ENCODE measurements at regions not wholly inside any gene's neighbourhood (a gene's known extent, or its start where the extent isn't known, plus 50 kb on each side); places are given as distances from the start of the nearest gene placed in this dataset.

DNA sequence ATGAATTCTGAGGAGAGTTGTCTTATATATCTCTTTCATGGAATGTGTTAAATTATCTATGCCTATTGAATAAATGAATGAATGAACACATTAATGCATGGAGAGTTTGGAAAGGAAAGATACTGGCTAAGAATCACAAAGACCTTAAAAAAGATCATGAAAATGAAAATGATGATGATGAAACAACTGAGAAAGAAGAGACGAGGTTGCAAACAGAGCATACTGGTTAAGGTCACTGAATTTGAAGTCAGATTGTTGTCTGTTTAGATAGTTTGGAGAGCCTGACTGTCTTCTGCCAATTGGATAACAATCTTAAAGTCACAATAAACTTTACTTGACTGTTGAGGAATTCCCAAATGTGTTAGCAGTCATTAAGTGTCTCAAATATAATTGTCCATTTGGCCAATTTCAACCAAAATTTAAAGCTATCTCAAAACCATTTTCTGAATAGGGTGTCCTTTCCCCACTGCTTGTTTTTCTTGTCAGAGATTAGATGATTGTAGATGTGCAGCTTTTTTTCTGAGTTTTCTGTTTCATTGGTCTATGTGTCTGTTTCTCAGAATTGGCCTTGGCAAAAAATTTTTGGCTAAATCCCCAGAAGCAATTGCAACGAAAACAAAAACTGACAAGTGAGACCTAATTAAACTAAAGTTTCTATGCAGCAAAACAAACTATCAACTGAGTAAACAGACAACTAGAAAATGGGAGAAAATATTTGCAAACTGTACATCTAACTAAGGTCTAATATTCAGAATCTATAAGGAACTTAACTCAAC, 132.2 kb downstream of the PTGER3 start:
- no peaks in the 10 kb centered on the region for H3K4me1 Mint-ChIP-seq
- DNase-seq (ENCODE audit: low spot score) (no peak), ATAC-seq (no peak)
- peaks cover 22% of the 10 kb centered on the region for H3K9me3 Mint-ChIP-seq
- H3K4me3 Mint-ChIP-seq: no peak overlapping the region
- ChIA-PET POLR2A (interaction anchor here (0.6 kb wide), 1 partner anchor 305 kb away, joined by 5 read pairs; no protein-coding TSS in a partner anchor), CTCF (no interaction called here)
- peaks cover 6% of the 10 kb centered on the region for H3K36me3 Mint-ChIP-seq
- no peak overlapping the region for H3K27ac Mint-ChIP-seq
- TF ChIP-seq ZNF121 (CRISPR knock-in tag; IDR thresholded peaks at IDR 0.05): no peak
- H3K27me3 Mint-ChIP-seq (ENCODE audit: low read depth): no peaks in the 10 kb centered on the region; the same call in 1 of the 2 replicates

- no peaks in the 10 kb centered on the region for H3K4me1 Mint-ChIP-seq
- ChIA-PET CTCF (no interaction called here), POLR2A (interaction anchor here (0.6 kb wide), 1 partner anchor 306 kb away, joined by 5 read pairs; no protein-coding TSS in a partner anchor)
- H3K4me3 Mint-ChIP-seq: no peak overlapping the region
- no peaks in the 10 kb centered on the region; the same call in 1 of the 2 replicates for H3K27me3 Mint-ChIP-seq (ENCODE audit: low read depth)
- TF ChIP-seq FOXK1 (CRISPR knock-in tag; IDR thresholded peaks at IDR 0.05): no peak
- TF ChIP-seq MXD4 (CRISPR knock-in tag; IDR thresholded peaks at IDR 0.05; ENCODE audit: borderline replicate concordance): no peak
- no peak for TF ChIP-seq RELA (CRISPR knock-in tag; IDR thresholded peaks at IDR 0.05; ENCODE audit: borderline replicate concordance)
- TF ChIP-seq ZNF532 (CRISPR knock-in tag; IDR thresholded peaks at IDR 0.05; ENCODE audit: borderline replicate concordance): no peak
- TF ChIP-seq CTCF (IDR thresholded peaks at IDR 0.05): no peak
- TF ChIP-seq JAZF1 (CRISPR knock-in tag; IDR thresholded peaks at IDR 0.05): no peak
- no peak for TF ChIP-seq JUN (CRISPR knock-in tag; IDR thresholded peaks at IDR 0.05)
- no peak for TF ChIP-seq SMAD4 (CRISPR knock-in tag; IDR thresholded peaks at IDR 0.05)
- no peak for TF ChIP-seq ZNF281 (CRISPR knock-in tag; IDR thresholded peaks at IDR 0.05)
- TF ChIP-seq, protein P1, sequence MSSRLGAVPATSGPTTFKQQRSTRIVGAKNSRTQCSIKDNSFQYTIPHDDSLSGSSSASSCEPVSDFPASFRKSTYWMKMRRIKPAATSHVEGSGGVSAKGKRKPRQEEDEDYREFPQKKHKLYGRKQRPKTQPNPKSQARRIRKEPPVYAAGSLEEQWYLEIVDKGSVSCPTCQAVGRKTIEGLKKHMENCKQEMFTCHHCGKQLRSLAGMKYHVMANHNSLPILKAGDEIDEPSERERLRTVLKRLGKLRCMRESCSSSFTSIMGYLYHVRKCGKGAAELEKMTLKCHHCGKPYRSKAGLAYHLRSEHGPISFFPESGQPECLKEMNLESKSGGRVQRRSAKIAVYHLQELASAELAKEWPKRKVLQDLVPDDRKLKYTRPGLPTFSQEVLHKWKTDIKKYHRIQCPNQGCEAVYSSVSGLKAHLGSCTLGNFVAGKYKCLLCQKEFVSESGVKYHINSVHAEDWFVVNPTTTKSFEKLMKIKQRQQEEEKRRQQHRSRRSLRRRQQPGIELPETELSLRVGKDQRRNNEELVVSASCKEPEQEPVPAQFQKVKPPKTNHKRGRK (CRISPR knock-in tag; IDR thresholded peaks at IDR 0.05; ENCODE audit: borderline replicate concordance): no peak
- no peak for TF ChIP-seq USF2 (CRISPR knock-in tag; IDR thresholded peaks at IDR 0.05)
- TF ChIP-seq ZMAT4 (CRISPR knock-in tag; IDR thresholded peaks at IDR 0.05): no peak
- no peak for TF ChIP-seq PRDM15 (CRISPR knock-in tag; IDR thresholded peaks at IDR 0.05)
- TF ChIP-seq, protein P2, sequence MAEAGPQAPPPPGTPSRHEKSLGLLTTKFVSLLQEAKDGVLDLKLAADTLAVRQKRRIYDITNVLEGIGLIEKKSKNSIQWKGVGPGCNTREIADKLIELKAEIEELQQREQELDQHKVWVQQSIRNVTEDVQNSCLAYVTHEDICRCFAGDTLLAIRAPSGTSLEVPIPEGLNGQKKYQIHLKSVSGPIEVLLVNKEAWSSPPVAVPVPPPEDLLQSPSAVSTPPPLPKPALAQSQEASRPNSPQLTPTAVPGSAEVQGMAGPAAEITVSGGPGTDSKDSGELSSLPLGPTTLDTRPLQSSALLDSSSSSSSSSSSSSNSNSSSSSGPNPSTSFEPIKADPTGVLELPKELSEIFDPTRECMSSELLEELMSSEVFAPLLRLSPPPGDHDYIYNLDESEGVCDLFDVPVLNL (CRISPR knock-in tag; IDR thresholded peaks at IDR 0.05; ENCODE audit: borderline replicate concordance, low read depth): no peak
- TF ChIP-seq TCF7 (CRISPR knock-in tag; IDR thresholded peaks at IDR 0.05; ENCODE audit: low read depth): no peak
- H3K36me3 Mint-ChIP-seq: peaks cover 12% of the 10 kb centered on the region
- DNase-seq (ENCODE audit: low spot score) (no peak), ATAC-seq (no peak)
- no peak overlapping the region for H3K27ac Mint-ChIP-seq
- H3K9me3 Mint-ChIP-seq: peaks cover 28% of the 10 kb centered on the region
Observed at GRCh38 chr1:70916034-70916427, 131.6 kb downstream of the PTGER3 start.

Measured in WTC11 (cell line).